ENCODE measurements at regions not wholly inside any gene's neighbourhood (a gene's known extent, or its start where the extent isn't known, plus 50 kb on each side); places are given as distances from the start of the nearest gene placed in this dataset.

DNA sequence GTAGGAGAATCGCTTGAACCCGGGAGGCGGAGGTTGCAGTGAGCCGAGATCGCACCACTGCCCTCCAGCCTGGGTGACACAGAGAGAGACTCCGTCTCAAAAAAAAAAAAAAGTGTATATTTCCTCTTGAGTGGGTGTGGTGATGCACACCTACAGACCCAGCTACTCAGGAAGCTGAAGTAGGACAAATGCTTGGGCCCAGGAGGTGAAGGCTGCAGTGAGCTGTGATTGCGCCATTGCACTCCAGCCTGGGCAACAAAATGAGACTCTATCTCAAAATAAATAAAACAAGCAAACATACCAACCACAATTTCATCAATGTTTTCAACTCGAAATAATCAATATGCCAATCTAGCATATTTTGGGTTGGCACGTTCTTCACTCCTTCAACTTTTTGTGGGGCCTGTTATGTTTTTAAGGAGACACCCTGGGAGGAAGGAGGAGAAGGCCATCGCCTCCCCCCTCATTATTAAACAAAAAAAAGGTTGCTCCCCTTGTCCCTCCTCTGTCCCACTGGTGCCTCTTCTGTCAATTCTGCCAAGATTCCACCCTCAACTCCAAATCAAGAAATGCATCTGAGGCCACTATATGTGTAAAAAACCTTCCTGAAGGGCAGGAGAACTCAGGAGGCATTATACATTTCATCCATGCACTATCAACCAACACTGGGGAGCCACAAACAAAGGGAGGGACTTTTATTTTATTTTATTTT is 52.4 kb upstream of the ATF7IP2 start:
- no peak overlapping the region for H3K14ac ChIP-seq (ENCODE audit: insufficient read length)
- H3K4me2 ChIP-seq (ENCODE audit: insufficient read depth in 1 of 2, low read depth in 2 of 2, low read length in 2 of 2): no peak overlapping the region
- H4K20me1 ChIP-seq (replicated peaks in 1 of 2; ENCODE audit: control insufficient read depth in 1 of 2, insufficient read depth in 2 of 2, low read length in 2 of 2): no peaks in the 10 kb centered on the region
- no peak for FAIRE-seq
- no peak overlapping the region for H3K23ac ChIP-seq (ENCODE audit: insufficient read length)
- ChIA-PET CTCF (ENCODE audit: partially characterized antibody) (interaction anchor here (0.9 kb wide), 1 partner anchor 10 kb away, joined by 4 read pairs; no protein-coding TSS in a partner anchor), POLR2A (ENCODE audit: partially characterized antibody) (no interaction called here)
- no peak overlapping the region for H2BK120ac ChIP-seq (replicated peaks; ENCODE audit: low read depth, low read length)
- H2AFZ ChIP-seq (ENCODE audit: low read length): no peak overlapping the region
- H2AK5ac ChIP-seq (ENCODE audit: low read depth, low read length): no peak overlapping the region
- H2BK15ac ChIP-seq (ENCODE audit: low read length): no peak overlapping the region
- no peak overlapping the region for H3K9ac ChIP-seq (replicated peaks in 1 of 4; ENCODE audit: extremely low read depth in 1 of 4, low read depth in 3 of 4, low read length in 3 of 4)
- H3K36me3 ChIP-seq (ENCODE audit: control insufficient read depth in 2 of 4, insufficient read depth in 4 of 4, low read length in 3 of 4): no peaks in the 10 kb centered on the region
- no peak overlapping the region for H4K8ac ChIP-seq (ENCODE audit: extremely low read depth, insufficient read depth, low read length)
- no peak overlapping the region for H3K18ac ChIP-seq (ENCODE audit: extremely low read depth, low read length)
- no peaks in the 10 kb centered on the region for H3K79me1 ChIP-seq (ENCODE audit: low read depth, low read length)
- no peak overlapping the region for H3K27ac ChIP-seq (ENCODE audit: low read depth, low read length)
- no peak for DNase-seq (ENCODE audit: low read depth in 1 of 2, low spot score in 2 of 2)
- H3K23me2 ChIP-seq (ENCODE audit: low read depth, low read length): no peaks in the 10 kb centered on the region
- H2BK20ac ChIP-seq (ENCODE audit: low read length): no peak overlapping the region
- H4K91ac ChIP-seq (replicated peaks; ENCODE audit: insufficient read length, low read length): no peak overlapping the region
- H3K4ac ChIP-seq (replicated peaks; ENCODE audit: insufficient read length, low read depth, low read length): no peak overlapping the region
- H3K27me3 ChIP-seq (replicated peaks in 1 of 4; ENCODE audit: control insufficient read depth in 3 of 4, extremely low read depth in 1 of 4, insufficient read depth in 3 of 4, low read length in 3 of 4): no peaks in the 10 kb centered on the region
- no peak overlapping the region for H2BK5ac ChIP-seq (ENCODE audit: low read depth, low read length)
- WGBS, 2 experiments (ENCODE audit: extremely low coverage in 1 of 2, insufficient coverage in 1 of 2, insufficient read length in 1 of 2, insufficient replicate concordance in 2 of 2, low coverage in 1 of 2, low lambda C conversion rate in 2 of 2, missing lambda C conversion rate in 1 of 2): 91% methylated on average over 9 of the region's 10 CpGs; no CpG with 5 or more reads in 1 of the 2 experiments
- H3K4me1 ChIP-seq (replicated peaks in 1 of 4; ENCODE audit: control insufficient read depth in 3 of 4, insufficient read depth in 4 of 4, low read length in 3 of 4): no peaks in the 10 kb centered on the region
- no peaks in the 10 kb centered on the region for H3K79me2 ChIP-seq (ENCODE audit: control insufficient read depth in 1 of 2, insufficient read depth in 2 of 2, low read length in 2 of 2)
- H3K4me3 ChIP-seq (ENCODE audit: extremely low read depth in 1 of 4, insufficient read depth in 2 of 4, low read depth in 3 of 4, low read length in 4 of 4): no peak overlapping the region
- H3K9me3 ChIP-seq (ENCODE audit: insufficient read depth in 2 of 2, low read depth in 1 of 2, low read length in 1 of 2): no peaks in the 10 kb centered on the region
- H4K5ac ChIP-seq (ENCODE audit: insufficient read length, low read depth, low read length): no peak overlapping the region
- no peak overlapping the region for H3K56ac ChIP-seq (replicated peaks; ENCODE audit: insufficient read length, low read depth, low read length)
- no peak overlapping the region for H2BK12ac ChIP-seq (ENCODE audit: low read depth, low read length)

Data from H1 (cell line).